PC-3 (cell line): ENCODE measurements at regions not wholly inside any gene's neighbourhood (a gene's known extent, or its start where the extent isn't known, plus 50 kb on each side); places are given as distances from the start of the nearest gene placed in this dataset.

Source experiments
- ATAC-seq: fragments of 200-7000 bp; cut with Tn5 transposase; 2 replicates; pipeline ENCODE4 v1.9.1; 2020; ENCODE audit warnings: mild to moderate bottlenecking, moderate library complexity
- BruUV-seq: library from RNA; stranded (reverse); fragments of 400-500 nt; replicated peaks from 2 replicates; lab custom pipeline; 2021; lab: Mats Ljungman, UMichigan
- CTCF ChIA-PET: fragments of 300-600 bp; sonication (Branson Sonifier 250); formaldehyde crosslinking; loops from one replicate; lab custom pipeline; 2022; ENCODE audit warnings: antibody characterized with exemption; lab: Charles Lee
- POLR2A ChIA-PET: fragments of 300-600 bp; sonication (Branson Sonifier 250); formaldehyde crosslinking; loops from one replicate; lab custom pipeline; 2022; ENCODE audit warnings: antibody characterized with exemption; ENCODE audit not compliant: unreplicated experiment; lab: Charles Lee
- DNase-seq: peaks from one replicate; pipeline ENCODE4 v3.0.0-alpha.2; 2015
- H2AFZ ChIP-seq: fragments of 300-600 bp; sonication (generic); 2 replicates; pipeline ENCODE4 v1.6.0; 2016; ENCODE audit warnings: antibody characterized with exemption, low read length
- H3F3A ChIP-seq: fragments of 300-600 bp; sonication (generic); one replicate; pipeline ENCODE4 v1.6.0; 2017; ENCODE audit warnings: antibody characterized with exemption, low read length, control low read depth, mild to moderate bottlenecking; ENCODE audit not compliant: unreplicated experiment
- H3K27ac ChIP-seq: fragments of 300-600 bp; sonication (generic); 2 replicates; pipeline ENCODE4 v1.5.1; 2016; ENCODE audit warnings: mild to moderate bottlenecking, low read length
- H3K27me3 ChIP-seq: fragments of 300-600 bp; sonication (generic); 2 replicates; pipeline ENCODE4 v1.6.1; 2016; ENCODE audit warnings: low read length, mixed read lengths
- H3K36me3 ChIP-seq: fragments of 300-600 bp; sonication (generic); 2 replicates; pipeline ENCODE4 v1.6.1; 2016; ENCODE audit warnings: low read depth, mixed run types, low read length, mixed read lengths
- H3K4me1 ChIP-seq: fragments of 300-600 bp; sonication (generic); 2 replicates; pipeline ENCODE4 v1.5.1; 2016; ENCODE audit warnings: low read length; ENCODE audit not compliant: insufficient read depth
- H3K4me2 ChIP-seq: fragments of 300-600 bp; sonication (generic); 2 replicates; pipeline ENCODE4 v1.6.0; 2016; ENCODE audit warnings: low read length
- H3K4me3 ChIP-seq: fragments of 300-600 bp; sonication (generic); 2 replicates; pipeline ENCODE4 v1.5.1; 2016; ENCODE audit warnings: mild to moderate bottlenecking, low read length, mixed read lengths
- H3K79me2 ChIP-seq: fragments of 300-600 bp; sonication (generic); 2 replicates; pipeline ENCODE4 v1.6.1; 2017; ENCODE audit warnings: low read length, mixed read lengths
- H3K9ac ChIP-seq: fragments of 300-600 bp; sonication (generic); 2 replicates; pipeline ENCODE4 v1.6.0; 2016; ENCODE audit warnings: mild to moderate bottlenecking, low read length
- H3K9me2 ChIP-seq: fragments of 300-600 bp; sonication (generic); replicated peaks from 2 replicates; pipeline ENCODE4 v1.6.1; 2016; ENCODE audit warnings: mixed run types, low read length, mixed read lengths
- H3K9me3 ChIP-seq: fragments of 300-600 bp; sonication (generic); 2 replicates; pipeline ENCODE4 v1.6.1; 2016; ENCODE audit warnings: low read length, mixed read lengths
- H4K20me1 ChIP-seq: fragments of 300-600 bp; sonication (generic); 2 replicates; pipeline ENCODE4 v1.6.1; 2016; ENCODE audit warnings: low read length, mixed read lengths
- CTCF ChIP-seq: fragments of 300-600 bp; sonication (generic); conservative IDR thresholded peaks from 2 replicates; pipeline ENCODE4 v1.5.1; 2017; ENCODE audit warnings: antibody characterized with exemption, low read depth, mild to moderate bottlenecking, low read length
- EZH2 ChIP-seq: fragments of 300-600 bp; sonication (generic); IDR thresholded peaks from one replicate; pipeline ENCODE4 v1.6.1; 2017; ENCODE audit warnings: antibody characterized with exemption, mild to moderate bottlenecking, low read length; ENCODE audit not compliant: unreplicated experiment
- EZH2phosphoT487 ChIP-seq: fragments of 300-600 bp; sonication (generic); IDR thresholded peaks from 2 replicates; pipeline ENCODE4 v1.6.1; 2018; ENCODE audit warnings: mild to moderate bottlenecking, antibody characterized with exemption, low read length, borderline replicate concordance
- intact Hi-C: fragments of 100-400 bp; cut with micrococcal nuclease; formaldehyde crosslinking; loops from 2 replicates; pipeline ENCODE4 v1.9.0; 2023

DNA sequence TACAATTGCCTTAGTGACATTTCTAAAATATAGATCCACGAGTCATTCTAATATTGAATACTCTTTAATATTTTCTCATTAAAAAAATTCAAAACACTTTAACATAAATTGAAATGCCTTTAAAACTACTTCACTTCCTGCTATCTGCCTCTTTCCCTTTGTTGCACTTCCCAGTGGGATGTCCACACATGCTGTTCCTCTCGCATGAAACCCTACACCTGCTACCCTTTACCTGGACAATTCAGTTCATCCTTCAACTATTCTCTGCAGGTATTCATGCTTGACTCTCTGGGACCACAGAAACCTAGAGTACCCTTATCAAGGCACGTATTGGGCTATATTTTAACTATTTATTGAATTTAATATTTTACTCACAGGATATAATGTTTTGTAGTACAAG is 373.3 kb upstream of the GALNT5 start:
- BruUV-seq, result no TSS peak
- TF ChIP-seq EZH2, result no peak
- TF ChIP-seq EZH2phosphoT487, result no peak
- no peak for TF ChIP-seq CTCF
- peak; percentile 25 for DNase-seq
- CTCF ChIA-PET, result no interaction called here
- 0 out of 2 replicates have a peak, but pooled peaks have one; percentile 18 for ATAC-seq
- H3K9me3 ChIP-seq, result no peaks in the 10 kb centered on the region
- 0 out of 2 replicates have a peak overlapping the region, but pooled peaks have one; percentile 1 for H3K27ac ChIP-seq
- intact Hi-C loops, result no loop called here
- H2AFZ ChIP-seq, result no peak overlapping the region
- H3K4me3 ChIP-seq, result no peak overlapping the region
- H3K9me2 ChIP-seq, result no peaks in the 10 kb centered on the region
- POLR2A ChIA-PET, result no interaction called here
- H3K4me1 ChIP-seq, result peaks cover 13% of the 10 kb centered on the region
- no peaks in the 10 kb centered on the region for H4K20me1 ChIP-seq
- no peak overlapping the region for H3K9ac ChIP-seq
- H3K36me3 ChIP-seq, result no peaks in the 10 kb centered on the region
- H3K4me2 ChIP-seq, result 0 out of 2 replicates have a peak overlapping the region, but pooled peaks have one; percentile 4
- H3F3A ChIP-seq, result no peaks in the 10 kb centered on the region
- no peaks in the 10 kb centered on the region for H3K27me3 ChIP-seq
- no peaks in the 10 kb centered on the region for H3K79me2 ChIP-seq

DNA sequence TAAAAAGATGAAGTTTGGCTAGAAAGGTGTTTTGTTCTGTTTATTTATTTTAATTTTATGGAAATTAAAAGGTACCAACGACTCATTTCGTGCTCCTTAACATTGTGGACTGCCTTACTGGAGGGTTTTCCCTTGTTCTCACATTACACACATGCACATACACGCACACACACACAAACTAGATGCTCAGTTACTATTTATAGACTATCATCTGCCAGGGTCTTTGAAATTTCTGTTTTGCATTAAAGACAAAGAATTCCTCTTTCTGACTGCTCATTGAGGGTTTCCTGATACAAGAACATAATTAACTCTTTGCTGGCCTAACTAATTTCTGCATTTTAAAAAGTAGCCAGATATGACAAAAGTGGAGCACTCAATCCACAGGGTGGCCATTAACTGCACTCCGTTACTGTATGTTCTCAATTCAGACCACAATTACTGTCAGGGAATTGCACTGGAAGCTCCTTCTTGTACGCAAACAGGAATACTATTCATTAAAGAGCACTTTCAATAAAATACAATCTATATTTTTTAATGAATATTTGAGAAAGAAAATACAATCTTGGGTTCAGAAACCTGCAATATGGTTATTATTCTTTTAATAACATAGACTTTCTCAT is 366.9 kb upstream of the GALNT5 start:
- Histone ChIP-seq H3K79me2 (no peaks in the 10 kb centered on the region), H3K27me3 (no peaks in the 10 kb centered on the region), H4K20me1 (no peaks in the 10 kb centered on the region), H2AFZ (no peak overlapping the region), H3K4me3 (no peak overlapping the region), H3F3A (no peaks in the 10 kb centered on the region), H3K9ac (no peak overlapping the region), H3K9me2 (no peaks in the 10 kb centered on the region), H3K4me2 (no peak overlapping the region), H3K4me1 (peaks cover 7% of the 10 kb centered on the region; the same call in 1 of the 2 replicates), H3K9me3 (no peaks in the 10 kb centered on the region), H3K36me3 (no peaks in the 10 kb centered on the region), H3K27ac (no peak overlapping the region)
- DNase-seq (no peak), ATAC-seq (no peak)
- no peak for TF ChIP-seq EZH2phosphoT487
- no peak for TF ChIP-seq EZH2
- TF ChIP-seq CTCF, result no peak
- POLR2A ChIA-PET, result no interaction called here
- CTCF ChIA-PET, result no interaction called here
- intact Hi-C loops, result loop anchor here (5.0 kb wide), 4 partner anchors 108 to 1183 kb away; partner anchors contain the start of gene GPD2
- BruUV-seq, result no TSS peak

DNA sequence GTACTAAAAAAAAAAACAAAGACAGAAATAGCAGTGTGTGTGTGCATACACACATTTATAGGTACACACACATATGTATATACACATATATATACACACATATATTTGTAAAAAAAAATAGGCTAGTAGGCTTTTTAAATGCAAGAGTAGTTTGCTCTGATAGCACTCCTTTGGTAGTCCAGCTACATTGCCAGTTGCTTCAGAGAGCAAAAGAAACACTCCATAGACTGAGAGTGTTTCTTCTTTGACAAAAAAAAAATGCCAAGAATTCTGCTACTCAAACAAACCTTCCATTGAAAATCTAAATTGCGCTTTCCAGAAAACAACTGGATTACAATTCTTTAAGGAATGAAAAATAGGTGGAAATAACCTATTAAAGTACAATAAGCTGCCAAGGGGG is 365.9 kb upstream of the GALNT5 start:
- intact Hi-C loops, result loop anchor here (1.0 to 5.0 kb wide), 12 partner anchors 43 to 1519 kb away; partner anchors contain the start of gene GPD2
- ChIA-PET CTCF (no interaction called here), POLR2A (no interaction called here)
- H3K9me3 ChIP-seq, result no peaks in the 10 kb centered on the region
- no peak overlapping the region for H3K4me3 ChIP-seq
- no peak for ATAC-seq
- TF ChIP-seq EZH2phosphoT487 (no peak), EZH2 (no peak), CTCF (no peak)
- H3F3A ChIP-seq, result no peaks in the 10 kb centered on the region
- no peaks in the 10 kb centered on the region for H4K20me1 ChIP-seq
- BruUV-seq, result no TSS peak
- H3K27ac ChIP-seq, result no peak overlapping the region
- no peaks in the 10 kb centered on the region for H3K27me3 ChIP-seq
- H3K9me2 ChIP-seq, result no peaks in the 10 kb centered on the region
- peaks cover 14% of the 10 kb centered on the region for H3K4me1 ChIP-seq
- H2AFZ ChIP-seq, result no peak overlapping the region
- H3K79me2 ChIP-seq, result no peaks in the 10 kb centered on the region
- DNase-seq, result no peak
- H3K36me3 ChIP-seq, result no peaks in the 10 kb centered on the region
- H3K9ac ChIP-seq, result no peak overlapping the region
- H3K4me2 ChIP-seq, result no peak overlapping the region
